Astrocyte (in vitro differentiated cells and primary cell): ENCODE measurements at regions not wholly inside any gene's neighbourhood (a gene's known extent, or its start where the extent isn't known, plus 50 kb on each side); places are given as distances from the start of the nearest gene placed in this dataset.

Experiments used
- DNase-seq: peaks from one replicate; pipeline ENCODE4 v3.0.0-alpha.2; 2010; ENCODE audit warnings: low read depth
- FAIRE-seq: peaks from 2 replicates; lab custom pipeline; 2011; peaks lifted over from hg19 to GRCh38; lab: Jason Lieb, UNC
- H2AFZ ChIP-seq: 2 replicates; pipeline ENCODE4 v1.6.0; 2012; ENCODE audit warnings: low read depth, low read length, inconsistent platforms
- H3K27ac ChIP-seq: 2 replicates; pipeline ENCODE4 v1.5.1; 2011; ENCODE audit warnings: low read depth, low read length, inconsistent platforms
- H3K27me3 ChIP-seq: 2 replicates; pipeline ENCODE4 v1.6.0; 2011; ENCODE audit warnings: low read length, inconsistent platforms; ENCODE audit not compliant: insufficient read depth
- H3K36me3 ChIP-seq: 2 replicates; pipeline ENCODE4 v1.5.1; 2011; ENCODE audit warnings: low read length, inconsistent platforms; ENCODE audit not compliant: insufficient read depth
- H3K4me1 ChIP-seq: 2 replicates; pipeline ENCODE4 v1.5.1; 2011; ENCODE audit warnings: low read length, inconsistent platforms; ENCODE audit not compliant: insufficient read depth
- H3K4me2 ChIP-seq: 2 replicates; pipeline ENCODE4 v1.6.0; 2012; ENCODE audit warnings: low read length, inconsistent platforms
- H3K4me3 ChIP-seq: 2 replicates; pipeline ENCODE4 v1.5.1; 2011; ENCODE audit warnings: low read depth, mild to moderate bottlenecking, low read length, inconsistent platforms; ENCODE audit not compliant: insufficient read depth
- H3K79me2 ChIP-seq: 2 replicates; pipeline ENCODE4 v1.6.0; 2012; ENCODE audit warnings: mild to moderate bottlenecking, low read length, inconsistent platforms; ENCODE audit not compliant: insufficient read depth
- H3K9ac ChIP-seq: 2 replicates; pipeline ENCODE4 v1.6.0; 2012; ENCODE audit warnings: mild to moderate bottlenecking, low read length, inconsistent platforms
- H3K9me3 ChIP-seq: 2 replicates; pipeline ENCODE4 v1.5.1; 2012; ENCODE audit warnings: low read depth, mild to moderate bottlenecking, low read length, inconsistent platforms; ENCODE audit not compliant: insufficient read depth
- H4K20me1 ChIP-seq: 2 replicates; pipeline ENCODE4 v1.6.0; 2012; ENCODE audit warnings: low read length, inconsistent platforms; ENCODE audit not compliant: insufficient read depth
- H3K27ac Mint-ChIP-seq: one replicate; pipeline ENCODE4 v1.8.0; 2021; ENCODE audit warnings: mild to moderate bottlenecking, mixed read lengths; ENCODE audit not compliant: unreplicated experiment
- H3K27me3 Mint-ChIP-seq: one replicate; pipeline ENCODE4 v1.8.0; 2021; ENCODE audit warnings: low read depth, mixed read lengths; ENCODE audit not compliant: unreplicated experiment
- H3K36me3 Mint-ChIP-seq: one replicate; pipeline ENCODE4 v1.8.0; 2021; ENCODE audit warnings: low read depth, mixed read lengths; ENCODE audit not compliant: unreplicated experiment
- H3K4me1 Mint-ChIP-seq: one replicate; pipeline ENCODE4 v1.8.0; 2021; ENCODE audit warnings: low read depth, mixed read lengths; ENCODE audit not compliant: unreplicated experiment
- H3K4me3 Mint-ChIP-seq: one replicate; pipeline ENCODE4 v1.8.0; 2021; ENCODE audit warnings: mild to moderate bottlenecking, moderate library complexity, mixed read lengths; ENCODE audit not compliant: unreplicated experiment
- H3K9me3 Mint-ChIP-seq: one replicate; pipeline ENCODE4 v1.8.0; 2021; ENCODE audit warnings: mild to moderate bottlenecking, mixed read lengths; ENCODE audit not compliant: unreplicated experiment
- CTCF ChIP-seq: IDR thresholded peaks from 2 replicates; pipeline ENCODE4 v1.5.1; 2011; ENCODE audit warnings: low read depth, mild to moderate bottlenecking, inconsistent platforms, low read length, moderate library complexity; ENCODE audit not compliant: insufficient read depth
- EZH2 ChIP-seq: IDR thresholded peaks from 2 replicates; pipeline ENCODE4 v1.6.1; 2012; ENCODE audit warnings: mild to moderate bottlenecking, low read length, inconsistent platforms; ENCODE audit not compliant: insufficient read depth

DNA sequence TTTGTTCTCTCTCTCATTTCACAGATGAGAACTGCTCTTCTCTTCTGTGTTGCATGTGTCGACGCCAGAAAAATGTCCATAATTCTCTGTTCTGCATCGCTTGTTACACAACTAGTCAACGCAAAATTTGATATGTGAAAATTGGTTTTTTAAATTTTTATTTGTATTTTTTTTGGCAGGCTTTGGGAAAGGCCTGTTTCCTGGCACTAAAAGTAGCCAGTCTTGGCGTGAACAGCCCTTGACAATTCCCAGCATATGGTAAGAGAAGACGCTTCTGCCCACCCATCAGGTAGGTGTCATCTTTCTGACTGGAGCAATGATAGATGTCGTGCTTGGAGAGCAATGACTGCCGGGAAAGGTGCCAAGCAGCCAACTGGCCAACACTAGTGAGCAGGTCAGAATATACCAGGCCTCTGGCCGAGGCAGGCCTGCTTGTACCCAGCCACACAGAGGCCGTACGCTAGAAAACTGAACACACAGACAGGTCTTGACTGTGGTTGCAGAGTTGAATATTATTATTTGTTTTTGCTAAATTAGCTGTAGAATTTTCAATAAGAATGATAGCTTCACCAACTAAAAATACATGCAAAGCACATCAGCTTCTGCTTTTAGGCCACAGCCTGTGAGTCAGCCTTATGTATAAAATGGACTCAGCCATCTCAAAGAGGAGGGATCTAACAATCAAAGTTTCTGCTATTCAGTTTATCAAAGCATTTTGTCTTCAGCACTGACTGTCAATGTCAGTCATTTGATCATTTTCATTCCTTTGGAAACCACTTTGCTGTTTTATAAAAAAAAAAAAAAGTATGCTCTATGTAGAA is 837.5 kb downstream of the MCTP2 start:
- Histone ChIP-seq H3K9me3 (no peaks in the 10 kb centered on the region), H3K4me2 (no peak overlapping the region), H2AFZ (no peak overlapping the region), H3K4me1 (no peaks in the 10 kb centered on the region), H3K27ac (no peak overlapping the region), H3K9ac (no peak overlapping the region), H3K79me2 (no peaks in the 10 kb centered on the region), H3K27me3 (no peaks in the 10 kb centered on the region), H3K4me3 (no peak overlapping the region), H4K20me1 (no peaks in the 10 kb centered on the region), H3K36me3 (no peaks in the 10 kb centered on the region)
- H3K27ac Mint-ChIP-seq, result no peak overlapping the region
- H3K9me3 Mint-ChIP-seq, result peaks cover 5% of the 10 kb centered on the region
- H3K4me3 Mint-ChIP-seq, result no peak overlapping the region
- no peak for TF ChIP-seq EZH2
- no peak for TF ChIP-seq CTCF
- H3K27me3 Mint-ChIP-seq, result no peaks in the 10 kb centered on the region
- DNase-seq, result no peak
- no peaks in the 10 kb centered on the region for H3K4me1 Mint-ChIP-seq
- no peaks in the 10 kb centered on the region for H3K36me3 Mint-ChIP-seq
- FAIRE-seq, result no peak

DNA sequence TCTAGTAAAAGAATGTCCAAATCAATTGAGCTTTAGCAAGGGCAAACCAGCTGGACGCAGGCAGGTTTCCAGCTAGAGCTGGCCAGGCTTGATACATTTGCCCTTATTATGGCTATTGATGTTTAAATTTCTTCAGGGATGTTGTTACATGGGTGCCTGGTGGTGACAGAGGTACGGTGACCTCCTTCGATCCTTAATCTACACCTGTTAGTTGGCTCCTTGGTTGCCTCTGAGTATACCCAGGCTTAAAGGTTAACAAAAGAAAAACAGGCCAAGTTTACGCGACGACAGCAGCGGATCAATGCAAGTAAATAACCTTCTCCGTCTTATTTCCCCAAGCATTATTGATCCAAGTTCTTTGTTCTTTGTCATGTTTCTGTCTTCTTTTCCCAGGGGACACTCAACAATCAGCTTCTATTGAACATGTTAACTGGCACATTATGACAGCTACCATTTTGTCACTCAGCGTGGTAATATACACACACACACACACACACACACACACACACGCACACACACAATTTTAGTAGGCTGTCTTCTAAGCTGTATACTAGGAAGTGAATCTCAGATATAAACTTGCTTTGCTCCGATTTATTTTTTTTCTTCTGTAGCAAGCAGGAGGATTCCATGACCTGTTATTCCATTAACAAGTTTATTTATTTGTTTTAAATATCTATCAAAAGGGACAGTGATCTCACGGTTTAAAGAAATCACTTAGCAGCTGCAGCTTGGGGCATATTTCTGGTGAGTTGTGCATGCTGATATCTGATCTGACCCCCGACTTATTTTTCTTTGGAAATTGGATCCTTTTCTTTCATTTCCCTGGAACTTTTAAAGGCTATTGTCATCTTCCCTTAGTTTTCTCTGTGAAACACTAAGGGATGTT is 844.7 kb downstream of the MCTP2 start:
- no peak overlapping the region for H3K9ac ChIP-seq
- no peak overlapping the region for H3K4me3 Mint-ChIP-seq
- H2AFZ ChIP-seq, result no peak overlapping the region
- FAIRE-seq, result no peak
- H3K4me1 Mint-ChIP-seq, result no peaks in the 10 kb centered on the region
- no peaks in the 10 kb centered on the region for H3K27me3 Mint-ChIP-seq
- H3K79me2 ChIP-seq, result no peaks in the 10 kb centered on the region
- H4K20me1 ChIP-seq, result no peaks in the 10 kb centered on the region
- no peak overlapping the region for H3K27ac ChIP-seq
- H3K9me3 Mint-ChIP-seq, result no peaks in the 10 kb centered on the region
- no peak for TF ChIP-seq EZH2
- no peak for TF ChIP-seq CTCF
- no peaks in the 10 kb centered on the region for H3K27me3 ChIP-seq
- H3K27ac Mint-ChIP-seq, result no peak overlapping the region
- no peaks in the 10 kb centered on the region for H3K36me3 Mint-ChIP-seq
- no peaks in the 10 kb centered on the region for H3K36me3 ChIP-seq
- no peak overlapping the region for H3K4me2 ChIP-seq
- DNase-seq, result no peak
- H3K4me3 ChIP-seq, result no peak overlapping the region
- H3K4me1 ChIP-seq, result no peaks in the 10 kb centered on the region
- H3K9me3 ChIP-seq, result no peaks in the 10 kb centered on the region
